HG03460 (cell line): ENCODE measurements at regions not wholly inside any gene's neighbourhood (a gene's known extent, or its start where the extent isn't known, plus 50 kb on each side); places are given as distances from the start of the nearest gene placed in this dataset.
"Not testable (repeated sequence)": the region's sequence is repeated elsewhere in the genome, so short reads cannot be mapped to it uniquely, and the experiment has no call there.

Experiments used
- ATAC-seq: cut with Tn5 transposase; IDR thresholded peaks from one replicate; pipeline ENCODE4 v1.9.1; 2021; ENCODE audit not compliant: unreplicated experiment

DNA sequence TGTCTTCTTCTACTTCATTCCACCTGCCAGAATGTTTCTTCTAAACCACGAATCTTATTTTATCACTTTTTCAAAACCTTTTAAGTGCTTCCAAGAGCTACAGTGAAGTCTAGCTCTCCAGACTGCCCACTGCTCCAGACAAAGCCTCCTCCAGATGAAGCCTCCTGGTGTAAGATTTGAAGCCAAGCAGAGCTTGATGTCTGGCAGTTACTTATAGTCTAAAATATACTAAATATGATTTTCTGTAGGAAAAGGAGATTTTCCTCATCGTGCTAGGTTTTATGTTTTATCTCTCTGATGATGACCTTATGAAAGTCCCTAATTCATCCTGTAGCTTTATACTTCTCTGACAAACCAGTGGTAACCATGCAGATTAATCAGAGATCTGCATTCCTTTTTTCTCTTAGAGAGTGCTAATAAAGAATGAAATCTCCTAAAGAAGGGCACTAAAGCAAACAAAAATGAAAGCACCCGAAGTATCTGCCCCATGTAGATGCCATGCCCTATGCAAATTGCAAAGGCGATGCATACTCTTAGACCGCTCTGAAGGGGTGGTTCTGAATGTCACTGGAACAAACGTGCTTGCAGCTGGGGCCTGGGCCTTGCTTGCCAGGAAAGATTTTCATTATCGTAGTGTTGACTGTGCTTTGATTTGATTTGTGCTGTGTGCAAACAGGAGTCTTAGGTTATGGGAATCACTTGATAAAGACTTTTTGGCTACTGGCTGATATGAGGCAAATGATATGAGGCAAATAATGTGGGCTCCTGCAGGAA, 314.2 kb downstream of the PID1 start:
- ATAC-seq, result no peak

DNA sequence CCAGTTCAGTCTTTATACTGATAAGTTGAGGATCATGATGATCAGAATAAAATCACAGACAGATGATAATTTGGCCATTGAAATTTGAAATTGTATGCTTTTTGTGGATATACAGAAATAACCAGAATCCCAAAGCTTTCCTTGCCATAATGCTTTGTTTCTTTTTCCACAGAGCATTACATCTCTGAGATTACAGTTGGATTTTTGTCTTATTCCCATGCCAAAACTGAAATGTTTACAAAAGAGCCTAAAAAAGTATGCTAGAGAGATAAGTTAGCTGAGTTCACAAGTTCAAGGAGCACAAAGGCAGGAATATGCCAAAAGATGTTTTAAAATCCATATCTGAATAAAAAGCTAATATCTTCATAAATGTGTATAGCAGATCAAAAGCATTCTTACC, 321.3 kb downstream of the PID1 start:
- ATAC-seq, result no peak

DNA sequence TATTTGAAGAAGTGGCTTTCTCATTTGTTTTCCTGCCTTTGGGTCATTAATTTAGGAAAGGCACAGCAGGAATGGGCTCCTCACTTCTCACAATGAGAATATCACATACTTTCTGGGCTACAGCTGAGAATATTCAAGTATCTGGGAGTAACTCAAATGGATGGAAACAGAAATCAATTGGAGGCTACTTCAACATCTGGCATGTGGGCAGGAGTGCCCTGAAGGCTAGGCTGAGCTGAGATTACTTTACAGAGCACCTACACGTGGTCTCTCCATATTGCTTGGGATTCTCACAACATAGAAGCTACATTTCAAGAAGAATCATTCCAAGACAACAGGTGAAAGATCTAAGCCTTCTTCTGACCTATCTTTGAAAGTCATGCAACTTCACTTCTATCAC, 325.4 kb downstream of the PID1 start:
- no peak for ATAC-seq

DNA sequence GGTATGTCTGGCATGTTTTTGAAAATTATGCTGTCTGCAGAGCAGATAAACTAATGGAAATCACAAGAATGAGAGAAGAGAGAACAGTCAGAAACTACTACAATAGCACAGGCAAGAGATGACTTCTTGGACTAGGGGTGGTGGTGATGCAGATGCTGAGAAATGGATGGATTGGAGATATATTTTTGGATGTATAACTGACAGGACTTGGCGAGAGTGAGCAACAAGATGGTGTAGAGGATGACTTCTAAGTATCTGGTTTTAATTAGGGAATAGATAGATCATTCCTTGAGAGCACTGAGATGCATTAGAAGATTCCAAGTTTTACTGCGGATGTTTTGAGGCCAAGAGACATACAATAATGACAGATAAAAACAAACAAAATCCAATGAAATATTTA, 328.2 kb downstream of the PID1 start:
- ATAC-seq, result no peak

DNA sequence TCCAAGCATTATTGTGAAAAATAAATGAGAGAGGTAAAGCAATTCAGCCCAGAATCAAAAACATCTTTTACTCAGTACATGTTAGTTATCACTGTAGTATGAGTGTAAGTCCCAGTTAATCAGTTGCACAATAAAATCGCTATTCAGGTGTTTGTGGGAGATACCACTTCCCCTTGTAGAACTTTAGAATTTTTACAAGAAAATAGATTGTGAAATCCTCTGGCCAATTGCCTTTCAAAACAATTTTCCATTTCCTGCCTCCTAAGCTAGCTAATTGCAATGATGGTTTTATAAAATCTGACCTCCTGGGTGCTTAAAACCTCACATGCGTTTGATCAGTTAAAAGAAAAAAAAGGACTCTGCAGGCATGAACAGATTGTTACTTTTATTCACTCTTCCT, 332.5 kb downstream of the PID1 start:
- ATAC-seq, result no peak

DNA sequence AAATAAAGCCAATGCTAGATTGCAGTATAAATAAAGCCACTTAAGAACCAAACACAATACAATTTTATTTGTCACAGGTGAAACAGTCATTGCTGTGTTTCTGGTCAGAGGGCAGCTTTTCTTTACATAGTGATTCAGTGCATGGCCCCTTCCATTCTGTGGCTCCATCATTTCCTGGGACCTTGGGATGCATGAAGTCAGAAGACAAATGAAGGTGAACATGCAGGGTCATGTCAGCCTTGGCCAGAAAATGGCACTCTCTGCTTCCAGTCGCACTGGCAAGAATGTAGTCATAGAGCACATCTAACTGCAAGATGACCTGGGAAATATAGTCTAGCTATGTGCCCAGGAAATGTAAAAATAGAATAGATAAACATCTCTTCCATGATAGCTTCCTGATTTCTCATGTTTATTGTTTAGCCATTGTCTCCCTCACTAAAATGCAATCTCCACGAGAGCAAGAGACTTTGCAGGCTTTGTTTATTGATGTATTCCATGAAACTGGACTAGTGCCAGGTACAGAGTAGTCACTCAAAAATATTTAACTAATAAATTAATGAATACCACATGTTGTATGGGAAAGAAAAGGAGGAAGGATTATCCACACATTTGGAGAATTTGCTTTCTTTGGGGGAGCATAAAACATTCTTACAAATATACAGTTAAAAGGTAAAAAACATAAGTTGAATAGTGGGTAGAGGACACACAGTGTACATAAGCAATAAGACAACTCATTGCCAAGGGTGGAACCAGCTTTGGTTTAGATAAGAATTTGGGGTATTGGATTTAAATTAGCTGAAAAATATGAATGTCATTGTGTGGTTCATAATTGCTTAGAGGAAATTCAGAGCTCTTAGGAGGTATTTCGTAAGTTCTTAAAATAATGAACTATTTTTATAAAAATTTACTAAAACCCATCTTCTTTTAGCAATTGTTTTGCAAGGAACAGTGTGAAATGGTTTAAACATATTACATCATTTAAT, 343.8 kb downstream of the PID1 start:
- ATAC-seq, result no peak

DNA sequence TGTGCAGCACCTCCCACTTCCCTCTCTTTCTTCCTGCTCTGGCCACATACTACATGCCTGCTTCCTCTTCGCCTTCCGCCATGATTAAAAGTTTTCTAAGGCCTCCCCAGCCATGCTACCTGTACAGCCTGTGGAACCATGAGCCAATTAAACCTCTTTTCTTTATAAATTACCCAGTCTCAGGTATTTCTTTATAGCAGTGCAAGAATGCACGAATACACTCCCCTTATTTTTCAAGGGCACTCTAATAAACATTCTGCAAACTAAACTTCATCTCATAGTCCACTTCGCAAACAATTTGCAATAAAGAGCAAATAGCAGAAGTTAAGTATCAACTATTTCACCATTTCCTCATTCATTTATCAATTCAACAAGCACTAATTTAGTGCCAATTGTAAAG, 351.3 kb downstream of the PID1 start:
- ATAC-seq, result no peak

DNA sequence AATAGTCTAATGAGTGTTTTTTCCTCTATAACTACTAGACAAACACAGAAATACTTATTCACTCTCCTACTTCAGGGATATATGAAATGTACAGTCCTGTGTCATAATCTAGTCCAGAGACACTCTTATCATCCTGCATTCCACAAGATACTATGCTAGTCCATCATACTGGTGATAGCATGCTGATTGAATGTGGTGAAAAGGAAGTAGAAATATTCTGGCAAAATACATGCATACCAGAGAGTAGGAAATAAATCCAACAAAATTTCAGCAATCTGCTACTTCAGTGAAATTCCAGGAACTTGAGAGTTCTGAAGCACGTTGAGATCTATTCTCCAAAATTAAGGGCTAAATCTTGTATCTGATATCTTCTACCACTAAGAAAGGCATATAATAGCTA, 353.9 kb downstream of the PID1 start:
- no peak for ATAC-seq

DNA sequence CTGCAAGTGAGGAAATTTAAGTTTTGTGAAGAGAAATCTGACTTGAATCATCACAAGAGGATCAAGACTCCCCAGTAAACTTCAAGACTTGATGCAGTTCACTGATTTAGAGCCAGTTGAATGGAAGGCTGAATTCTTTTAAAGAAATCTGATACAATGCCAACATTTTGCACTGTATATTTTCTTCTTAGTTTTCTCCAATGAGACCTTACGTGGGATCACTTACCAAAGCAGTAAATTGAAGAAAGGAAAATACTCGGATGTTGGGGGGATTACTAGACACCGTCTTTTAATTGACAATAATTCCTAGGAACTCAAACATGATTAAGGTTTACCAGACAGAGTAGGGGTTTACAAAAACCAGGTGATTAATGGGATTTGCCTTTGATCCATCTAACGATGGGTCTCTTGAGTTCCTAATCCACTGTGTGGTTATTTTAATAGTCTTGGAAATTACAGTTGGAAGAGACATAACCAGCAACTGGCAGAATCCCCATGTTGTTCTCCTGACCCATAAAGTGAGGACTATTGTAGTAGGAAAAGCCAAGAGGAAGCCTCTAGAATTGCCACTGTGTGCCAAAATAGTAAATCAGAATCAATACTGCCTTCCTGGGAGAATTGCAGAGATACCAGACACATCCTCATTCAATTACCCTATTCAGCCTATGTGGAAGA, 354.5 kb downstream of the PID1 start:
- no peak for ATAC-seq

DNA sequence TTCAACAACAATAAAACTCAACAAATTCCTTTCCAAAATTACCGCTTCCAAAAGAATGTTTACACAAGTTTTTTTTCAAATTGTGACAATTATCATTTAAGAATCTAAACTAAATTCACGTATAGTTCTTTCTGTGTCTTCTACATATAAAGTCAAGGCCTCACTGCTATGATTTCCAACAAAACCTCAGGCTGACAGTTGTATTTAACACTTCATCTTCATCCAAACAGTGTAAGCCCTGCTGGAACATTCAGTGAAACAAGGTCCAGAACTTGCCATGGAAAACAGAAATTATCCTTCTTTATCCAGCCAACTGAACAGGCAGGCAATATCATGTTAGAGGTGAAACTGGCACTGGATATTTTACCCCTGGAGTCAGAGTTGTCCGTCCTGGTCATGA, 357.9 kb downstream of the PID1 start:
- no peak for ATAC-seq

DNA sequence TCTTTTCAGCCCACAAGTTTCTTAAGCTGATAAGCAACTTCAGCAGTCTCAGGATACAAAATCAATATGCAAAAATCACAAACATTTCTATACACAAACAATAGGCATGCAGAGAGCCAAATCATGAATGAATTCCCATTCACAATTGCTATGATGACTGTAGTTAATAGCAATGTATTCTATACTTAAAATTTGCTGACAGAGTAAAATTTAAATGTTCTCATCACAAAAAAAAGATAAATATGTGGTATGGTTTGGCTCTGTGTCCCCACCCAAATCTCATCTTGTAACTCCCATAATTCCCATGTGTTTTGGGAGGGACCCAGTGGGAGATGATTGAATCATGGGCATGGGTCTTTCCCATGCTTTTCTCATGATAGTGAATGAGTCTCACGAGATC, 360.2 kb downstream of the PID1 start:
- not testable (repeated sequence) for ATAC-seq

DNA sequence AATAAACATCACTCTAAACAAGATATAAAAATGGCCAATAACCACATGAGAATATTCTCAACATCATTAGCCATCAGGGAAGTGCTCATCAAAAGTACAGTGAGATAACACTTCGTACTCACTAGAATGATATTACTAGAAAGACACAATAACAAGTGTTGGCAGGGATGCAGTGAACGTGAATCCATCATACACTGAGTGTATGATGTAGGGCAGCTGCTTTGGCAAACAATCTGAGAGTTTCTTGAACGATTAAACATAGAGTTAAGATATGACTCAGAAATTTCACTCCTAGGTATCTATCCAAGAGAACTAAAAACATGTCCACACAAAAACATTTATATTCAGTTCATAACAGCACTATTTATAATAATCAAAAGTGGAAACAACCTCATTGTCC, 368.9 kb downstream of the PID1 start:
- ATAC-seq, result no peak

DNA sequence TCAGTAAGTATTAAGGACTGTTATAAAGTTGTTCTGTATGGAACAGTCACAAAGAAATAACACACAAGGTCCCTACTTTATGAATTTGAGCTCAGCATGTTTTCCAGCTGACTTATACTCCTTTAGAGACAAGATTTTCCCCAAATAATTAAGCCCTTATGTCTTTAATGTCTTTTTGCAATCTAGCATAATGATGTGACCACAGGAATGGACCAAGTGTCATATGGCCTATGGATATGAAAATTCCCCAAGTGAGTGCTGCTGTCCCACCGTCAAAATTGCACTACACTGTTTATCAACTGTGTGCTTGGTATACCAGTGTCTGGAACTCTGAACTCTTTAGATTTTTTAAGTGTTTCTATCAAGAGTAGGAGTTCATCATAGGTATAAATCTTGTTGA, 369.6 kb downstream of the PID1 start:
- no peak for ATAC-seq

DNA sequence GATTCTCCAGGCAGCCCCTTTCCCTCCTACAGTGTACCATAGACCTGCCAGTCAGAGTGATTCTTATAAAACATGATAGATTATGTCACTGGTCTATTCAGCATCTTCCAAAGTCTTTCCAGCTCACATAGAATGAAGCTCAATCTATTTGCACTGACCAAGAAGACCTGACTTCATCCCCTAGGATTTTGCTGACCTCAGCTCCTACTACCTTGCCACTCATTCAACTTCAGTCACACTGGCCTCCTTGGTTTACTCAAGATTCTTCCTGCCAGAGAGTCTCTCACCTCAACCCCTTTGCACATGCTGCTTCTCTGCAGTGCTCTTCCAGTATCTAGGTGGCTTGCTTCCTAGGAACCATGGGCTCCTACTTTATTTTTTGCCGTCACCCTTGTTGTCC, 392.9 kb downstream of the PID1 start:
- ATAC-seq, result no peak

DNA sequence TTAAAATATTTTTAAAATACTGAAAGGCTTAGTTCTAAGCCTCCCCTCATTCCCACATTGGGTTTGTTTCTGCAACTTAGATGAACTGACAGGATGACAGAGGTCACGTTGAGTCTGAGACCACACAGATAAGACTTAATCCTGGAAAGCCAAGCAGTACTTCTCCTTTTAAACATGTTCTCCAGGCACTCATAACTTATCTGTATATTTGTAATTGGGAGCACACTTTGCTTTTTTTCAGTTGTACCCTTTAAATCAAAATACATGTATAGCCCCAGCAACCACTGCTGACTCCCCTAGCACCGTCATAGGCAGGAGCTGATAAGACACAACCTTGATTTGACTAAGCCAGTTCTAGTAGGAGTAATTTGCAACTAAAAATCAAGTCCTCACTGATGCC, 394.8 kb downstream of the PID1 start:
- no peak for ATAC-seq

DNA sequence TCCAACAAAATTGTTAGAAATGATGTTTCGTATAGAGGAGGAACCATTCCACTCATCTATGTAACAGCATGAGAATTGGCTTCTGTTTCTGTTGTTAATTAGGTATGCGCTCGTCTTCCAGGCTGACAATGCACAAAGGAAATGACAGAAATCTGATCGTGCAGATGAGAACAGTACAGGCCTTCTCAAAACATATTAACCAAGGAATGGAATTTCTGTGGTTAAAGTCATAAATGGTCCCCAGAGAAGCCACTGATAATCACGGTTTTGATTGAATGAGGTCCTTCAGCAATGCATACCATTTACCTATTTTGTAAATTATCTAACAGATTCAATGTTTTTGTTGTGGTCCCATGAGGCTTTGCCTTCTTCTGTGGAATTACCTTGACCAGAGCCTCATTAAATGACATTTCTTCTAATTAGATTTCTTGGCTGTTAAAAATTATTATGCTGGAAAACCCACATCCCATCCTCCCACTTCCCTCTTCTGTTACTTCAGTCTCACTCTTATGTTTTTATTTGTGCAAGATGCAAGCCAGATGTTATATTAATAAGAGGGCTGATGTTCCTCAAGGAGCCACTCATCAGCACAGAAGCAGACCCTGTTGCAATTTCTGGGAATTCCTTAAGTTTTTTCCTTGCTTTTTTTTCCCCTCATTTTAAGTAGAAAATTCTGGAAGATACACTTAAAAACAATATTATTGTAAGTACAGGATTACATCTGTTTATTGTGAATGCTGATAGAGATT, 395.8 kb downstream of the PID1 start:
- no peak for ATAC-seq

DNA sequence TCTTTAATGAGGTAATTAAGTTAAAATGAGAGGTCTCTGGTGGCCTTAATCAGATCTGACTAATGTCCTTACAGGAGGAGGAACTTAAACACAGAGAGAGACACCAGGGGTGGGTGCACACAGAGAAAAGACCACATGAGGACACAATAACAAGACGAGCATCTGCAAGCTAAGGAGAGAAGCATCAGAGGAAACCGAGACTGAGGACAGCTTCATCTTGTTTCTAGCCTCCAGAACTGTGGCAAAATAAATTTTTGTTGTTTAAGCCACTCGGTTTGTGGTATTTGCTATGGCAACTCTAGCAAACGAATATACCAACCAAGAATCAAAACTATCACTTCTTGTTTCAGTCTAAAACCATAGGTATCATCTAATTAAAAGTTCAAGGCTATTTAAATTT, 400.1 kb downstream of the PID1 start:
- no peak for ATAC-seq

DNA sequence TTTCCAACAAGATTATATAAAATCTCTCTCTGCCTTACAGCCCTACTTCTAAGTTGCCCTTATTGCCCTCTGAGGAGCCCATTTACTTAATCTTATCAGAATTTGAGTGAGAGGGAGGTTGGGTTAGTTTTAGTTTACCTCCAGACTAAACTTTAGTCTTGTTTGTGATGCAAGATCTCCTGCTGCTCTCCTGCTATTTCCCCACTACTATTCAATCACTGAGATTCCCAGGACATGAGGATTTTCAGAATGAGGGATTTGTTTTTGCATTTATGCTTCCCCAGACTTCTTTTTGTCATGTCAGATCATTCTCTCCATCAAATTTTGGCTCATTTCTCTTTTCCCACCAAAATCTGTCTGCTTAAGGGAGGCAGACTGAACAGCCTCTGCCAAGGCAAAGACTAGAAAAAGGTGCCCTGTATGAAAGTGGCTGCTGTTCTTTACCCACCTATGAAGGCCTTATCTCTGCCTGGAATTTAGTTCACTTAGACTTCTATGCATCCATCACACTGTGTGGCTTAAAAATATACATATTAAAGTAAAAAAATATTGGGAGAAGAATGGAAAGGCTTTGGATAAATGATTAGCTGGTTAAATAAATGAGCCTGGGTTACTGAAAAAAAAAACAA, 401.3 kb downstream of the PID1 start:
- no peak for ATAC-seq

DNA sequence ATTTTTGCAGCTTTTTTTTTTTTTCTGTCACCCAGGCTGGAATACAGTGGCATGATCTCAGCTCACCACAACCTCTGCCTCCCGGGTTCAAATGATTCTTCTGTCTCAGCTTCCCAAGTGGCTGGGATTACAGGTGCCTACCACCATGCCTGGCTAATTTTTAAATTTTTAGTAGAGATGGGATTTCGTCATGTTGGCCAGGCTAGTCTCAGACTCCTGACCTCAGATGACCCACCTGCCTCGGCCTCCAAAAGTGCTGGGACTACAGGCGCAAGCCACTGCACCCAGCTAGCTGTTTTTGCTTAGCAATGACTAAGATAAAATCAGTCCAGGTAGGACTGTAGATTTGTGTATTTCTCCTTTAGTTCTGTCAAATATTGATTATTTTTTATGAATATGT, 403.7 kb downstream of the PID1 start:
- ATAC-seq, result no peak

DNA sequence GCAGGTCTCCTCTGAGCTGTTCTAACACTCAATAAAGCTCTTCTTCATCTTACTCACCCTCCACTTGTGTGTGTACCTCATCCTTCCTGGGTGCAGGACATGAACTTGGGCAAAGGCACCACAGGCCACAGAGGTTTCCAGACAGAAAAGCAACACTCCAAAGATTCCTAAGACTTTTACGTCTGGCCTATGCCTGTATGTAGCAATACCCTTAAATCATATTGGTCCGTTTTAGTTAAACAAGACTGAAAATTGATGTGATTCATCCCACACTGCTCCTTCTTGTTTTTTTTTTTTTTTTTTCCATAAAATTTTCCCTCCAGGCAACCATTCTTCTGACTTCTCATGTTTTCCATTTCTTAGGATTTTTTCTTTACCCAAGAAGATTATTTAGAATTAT, 404.3 kb downstream of the PID1 start:
- no peak for ATAC-seq

DNA sequence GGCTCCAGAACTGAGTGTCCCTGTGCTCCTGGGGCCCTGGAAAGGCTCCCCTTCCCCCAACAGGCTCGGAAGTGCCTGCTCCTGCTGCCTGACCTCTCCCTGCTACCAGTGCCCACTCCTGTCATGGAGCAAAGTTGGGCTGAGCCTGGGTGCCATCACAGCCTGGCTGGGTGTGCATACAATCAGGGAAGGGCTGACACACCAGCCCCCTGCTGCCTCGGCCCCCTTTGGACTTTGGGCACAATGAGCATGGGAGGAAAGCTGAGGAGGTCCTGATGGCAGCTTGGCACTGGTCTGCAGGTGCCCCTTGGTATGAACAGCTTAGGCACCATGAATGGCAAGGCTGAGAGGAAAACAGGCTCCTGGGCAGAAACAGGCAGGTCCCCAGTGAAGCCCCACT, 405.0 kb downstream of the PID1 start:
- no peak for ATAC-seq
